Caco-2 (cell line): ENCODE measurements at regions not wholly inside any gene's neighbourhood (a gene's known extent, or its start where the extent isn't known, plus 50 kb on each side); places are given as distances from the start of the nearest gene placed in this dataset.

Source experiments
- BruUV-seq: library from RNA; stranded (reverse); fragments of 400-500 nt; replicated peaks from 2 replicates; lab custom pipeline; 2021; lab: Mats Ljungman, UMichigan
- CTCF ChIA-PET: fragments of 300-600 bp; sonication (Branson Sonifier 250); formaldehyde crosslinking; loops from one replicate; lab custom pipeline; 2022; ENCODE audit warnings: antibody characterized with exemption; lab: Charles Lee
- POLR2A ChIA-PET: fragments of 300-600 bp; sonication (Branson Sonifier 250); formaldehyde crosslinking; loops from one replicate; lab custom pipeline; 2022; ENCODE audit warnings: antibody characterized with exemption; lab: Charles Lee
- DNase-seq, 2 experiments: peaks; one replicate each; pipeline versions ENCODE4 v3.0.0 to v3.0.0-alpha.2; 2020 to 2022
- H3K27me3 ChIP-seq: replicated peaks from 2 replicates; pipeline ENCODE4 v1.6.0; 2011; ENCODE audit warnings: low read length; ENCODE audit not compliant: control insufficient read depth, insufficient read depth
- H3K36me3 ChIP-seq: 2 replicates; pipeline ENCODE4 v1.5.1; 2011; ENCODE audit warnings: low read length; ENCODE audit not compliant: control insufficient read depth, insufficient read depth
- H3K4me1 ChIP-seq: fragments of 250-450 bp; sonication (Bioruptor Pico); 2 replicates; pipeline ENCODE4 v1.5.1; 2020; ENCODE audit warnings: mild to moderate bottlenecking
- H3K4me3 ChIP-seq: 2 replicates; pipeline ENCODE4 v1.5.1; 2011; ENCODE audit warnings: low read depth, mild to moderate bottlenecking, control low read depth, low read length
- H3K9me3 ChIP-seq: fragments of 250-450 bp; sonication (Bioruptor Pico); 2 replicates; pipeline ENCODE4 v1.5.1; 2020; ENCODE audit warnings: mild to moderate bottlenecking, moderate library complexity
- H3K27ac Mint-ChIP-seq: one replicate; pipeline ENCODE4 v1.8.0; 2022; ENCODE audit warnings: mixed read lengths; ENCODE audit not compliant: unreplicated experiment
- H3K27me3 Mint-ChIP-seq: one replicate; pipeline ENCODE4 v1.8.0; 2022; ENCODE audit warnings: mixed read lengths; ENCODE audit not compliant: insufficient read depth, unreplicated experiment
- H3K36me3 Mint-ChIP-seq: one replicate; pipeline ENCODE4 v1.8.0; 2022; ENCODE audit warnings: mild to moderate bottlenecking, mixed read lengths; ENCODE audit not compliant: insufficient read depth, unreplicated experiment
- H3K4me1 Mint-ChIP-seq: one replicate; pipeline ENCODE4 v1.8.0; 2022; ENCODE audit warnings: low read depth, mixed read lengths; ENCODE audit not compliant: unreplicated experiment
- H3K4me3 Mint-ChIP-seq: one replicate; pipeline ENCODE4 v1.8.0; 2022; ENCODE audit warnings: mild to moderate bottlenecking, moderate library complexity, mixed read lengths; ENCODE audit not compliant: unreplicated experiment
- H3K9me3 Mint-ChIP-seq: one replicate; pipeline ENCODE4 v1.8.0; 2022; ENCODE audit warnings: mixed read lengths; ENCODE audit not compliant: unreplicated experiment
- CTCF ChIP-seq, 2 experiments: fragments of 200-600 bp in 1 of 2; IDR thresholded peaks; 1 replicate in 1 of 2; 2 replicates in 1 of 2; pipeline versions ENCODE4 v1.5.1 to v1.8.0; 2011 to 2022; ENCODE audit warnings: antibody characterized with exemption in 1 of 2, control low read depth in 1 of 2, inconsistent platforms in 1 of 2, low read depth in 1 of 2, low read length in 1 of 2, mild to moderate bottlenecking in 1 of 2, moderate library complexity in 1 of 2; ENCODE audit not compliant: insufficient read depth in 1 of 2, severe bottlenecking in 1 of 2, unreplicated experiment in 1 of 2
- intact Hi-C: fragments of 100-400 bp; cut with micrococcal nuclease; formaldehyde crosslinking; loops from one replicate; pipeline ENCODE4 v1.10.0; 2022; ENCODE audit not compliant: unreplicated experiment

- H3K9me3 ChIP-seq: no peaks in the 10 kb centered on the region
- no peak overlapping the region for H3K4me3 ChIP-seq
- Mint-ChIP-seq H3K4me3 (no peak overlapping the region), H3K9me3 (no peaks in the 10 kb centered on the region), H3K4me1 (peaks cover 14% of the 10 kb centered on the region), H3K36me3 (no peaks in the 10 kb centered on the region), H3K27ac (peak overlapping the region; percentile 31), H3K27me3 (no peaks in the 10 kb centered on the region)
- no peak for DNase-seq
- TF ChIP-seq CTCF (IDR thresholded peaks at IDR 0.05; ENCODE audit: insufficient read depth in 1 of 2, low read depth in 1 of 2, low read length in 1 of 2, severe bottlenecking in 1 of 2, unreplicated experiment in 1 of 2): no peak
- POLR2A ChIA-PET: no interaction called here
- H3K36me3 ChIP-seq: no peaks in the 10 kb centered on the region
- intact Hi-C loops: loop anchor here (1.0 to 10.0 kb wide), 3 partner anchors 90 to 742 kb away; no protein-coding TSS in a partner anchor
- H3K4me1 ChIP-seq: peaks cover 23% of the 10 kb centered on the region
- CTCF ChIA-PET: no interaction called here
- BruUV-seq: no TSS peak
- no peaks in the 10 kb centered on the region for H3K27me3 ChIP-seq
These were observed 672.2 kb upstream of the ACVR2A start for GRCh38 chr2:147172493-147173188.

- Mint-ChIP-seq H3K27me3 (no peaks in the 10 kb centered on the region), H3K4me1 (peaks cover 14% of the 10 kb centered on the region), H3K27ac (no peak overlapping the region), H3K4me3 (no peak overlapping the region), H3K9me3 (no peaks in the 10 kb centered on the region), H3K36me3 (no peaks in the 10 kb centered on the region)
- no TSS peak for BruUV-seq
- no peak for TF ChIP-seq CTCF (IDR thresholded peaks at IDR 0.05; ENCODE audit: insufficient read depth in 1 of 2, low read depth in 1 of 2, low read length in 1 of 2, severe bottlenecking in 1 of 2, unreplicated experiment in 1 of 2)
- no peaks in the 10 kb centered on the region for H3K36me3 ChIP-seq
- H3K4me3 ChIP-seq: no peak overlapping the region
- peaks cover 23% of the 10 kb centered on the region for H3K4me1 ChIP-seq
- H3K9me3 ChIP-seq: no peaks in the 10 kb centered on the region
- DNase-seq: no peak
- no peaks in the 10 kb centered on the region for H3K27me3 ChIP-seq
- intact Hi-C loops: loop anchor here (2.0 to 10.0 kb wide), 2 partner anchors 89 to 743 kb away; no protein-coding TSS in a partner anchor
- CTCF ChIA-PET: no interaction called here
- POLR2A ChIA-PET: no interaction called here
These were observed 672.9 kb upstream of the ACVR2A start for GRCh38 chr2:147171941-147172340.

GRCh38 chr2:147170932-147171331 lies 673.9 kb upstream of the ACVR2A start:
- intact Hi-C loops: loop anchor here (10.0 kb wide), 1 partner anchor 744 kb away; no protein-coding TSS in a partner anchor
- peaks cover 23% of the 10 kb centered on the region for H3K4me1 ChIP-seq
- no peaks in the 10 kb centered on the region for H3K9me3 ChIP-seq
- CTCF ChIA-PET: no interaction called here
- no peaks in the 10 kb centered on the region for H3K27me3 Mint-ChIP-seq
- no peak overlapping the region for H3K4me3 Mint-ChIP-seq
- TF ChIP-seq CTCF (IDR thresholded peaks at IDR 0.05; ENCODE audit: insufficient read depth in 1 of 2, low read depth in 1 of 2, low read length in 1 of 2, severe bottlenecking in 1 of 2, unreplicated experiment in 1 of 2): no peak
- no peaks in the 10 kb centered on the region for H3K36me3 ChIP-seq
- no peak overlapping the region for H3K4me3 ChIP-seq
- no peak for DNase-seq
- no peaks in the 10 kb centered on the region for H3K9me3 Mint-ChIP-seq
- no peaks in the 10 kb centered on the region for H3K36me3 Mint-ChIP-seq
- H3K27ac Mint-ChIP-seq: no peak overlapping the region
- no peaks in the 10 kb centered on the region for H3K27me3 ChIP-seq
- H3K4me1 Mint-ChIP-seq: peaks cover 14% of the 10 kb centered on the region
- BruUV-seq: no TSS peak
- POLR2A ChIA-PET: no interaction called here
